Pancreas (tissue), 10 donors: ENCODE measurements at regions not wholly inside any gene's neighbourhood (a gene's known extent, or its start where the extent isn't known, plus 50 kb on each side); places are given as distances from the start of the nearest gene placed in this dataset.

Experiments
- ATAC-seq, 4 donors: fragments of 200-7000 bp; cut with Tn5 transposase; one replicate each; pipeline versions ENCODE4 v1.8.0 to v1.9.1; 2020; ENCODE audit warnings: mild to moderate bottlenecking in 4 of 4, moderate library complexity in 4 of 4
- DNase-seq, 6 donors: peaks; one replicate each; pipeline ENCODE4 v3.0.0-alpha.2; 2020
- FAIRE-seq: peaks from 2 replicates; lab custom pipeline; 2012; peaks lifted over from hg19 to GRCh38; lab: Jason Lieb, UNC
- H3K27ac ChIP-seq, 4 donors: fragments of 200-600 bp; sonication (generic); 1 replicate in 3 of 4; 2 replicates in 1 of 4; pipeline versions ENCODE4 v1.5.0 to v1.8.0; 2020
- H3K27me3 ChIP-seq, 4 donors: fragments of 200-600 bp; one replicate each; pipeline ENCODE4 v1.8.0; 2021
- H3K36me3 ChIP-seq, 3 donors: fragments of 200-600 bp; sonication (generic) in 1 of 3; one replicate each; pipeline versions ENCODE4 v1.5.0 to v1.8.0; 2020 to 2021
- H3K4me1 ChIP-seq, 3 donors: fragments of 200-600 bp; one replicate each; pipeline ENCODE4 v1.8.0; 2021
- H3K4me3 ChIP-seq, 4 donors: fragments of 200-600 bp; sonication (generic) in 2 of 4; one replicate each; pipeline versions ENCODE4 v1.5.0 to v1.8.0; 2020 to 2021
- H3K9me3 ChIP-seq, 4 donors: fragments of 200-600 bp; one replicate each; pipeline ENCODE4 v1.8.0; 2021
- WGBS, 2 donors: extraction: QIAGEN DNeasy Blood & Tissue Kit; methylation state at CpG; one replicate each; pipeline ENCODE4 v1.1.7; 2013; 5-methylcytosine and 5-hydroxymethylcytosine counted together
- intact Hi-C, 3 donors: fragments of 100-400 bp; cut with DNase I; formaldehyde crosslinking; loops; one replicate each; pipeline versions ENCODE4 v1.11.1 to v1.14.2; 2022
- TF ChIP-seq, protein P1 (sequence below), 4 donors: fragments of 200-600 bp; sonication (generic) in 3 of 4; IDR thresholded peaks; one replicate each; pipeline versions ENCODE4 v1.5.0 to v1.8.0; 2021; ENCODE audit warnings: antibody characterized with exemption in 4 of 4
- donor health status: healthy with polysubstance abuse.
- donor health status: DM: no; HTN: no; CAD: no; lungs with moderate emphysema.
- donor health status: DM: no; HTN: no; CAD: no.
- donor health status: control.
- donor health status: control.
- donor health status: Bipolar disorder and iron deficiency.
- donor health status: DM: yes; HTN: yes; CAD: no.
- donor health status: DM: no; HTN: no; CAD: no.
- donor health status: DM: no; HTN: no; CAD: no.
- donor health status: DM: yes; HTN: yes; CAD: no.

DNA sequence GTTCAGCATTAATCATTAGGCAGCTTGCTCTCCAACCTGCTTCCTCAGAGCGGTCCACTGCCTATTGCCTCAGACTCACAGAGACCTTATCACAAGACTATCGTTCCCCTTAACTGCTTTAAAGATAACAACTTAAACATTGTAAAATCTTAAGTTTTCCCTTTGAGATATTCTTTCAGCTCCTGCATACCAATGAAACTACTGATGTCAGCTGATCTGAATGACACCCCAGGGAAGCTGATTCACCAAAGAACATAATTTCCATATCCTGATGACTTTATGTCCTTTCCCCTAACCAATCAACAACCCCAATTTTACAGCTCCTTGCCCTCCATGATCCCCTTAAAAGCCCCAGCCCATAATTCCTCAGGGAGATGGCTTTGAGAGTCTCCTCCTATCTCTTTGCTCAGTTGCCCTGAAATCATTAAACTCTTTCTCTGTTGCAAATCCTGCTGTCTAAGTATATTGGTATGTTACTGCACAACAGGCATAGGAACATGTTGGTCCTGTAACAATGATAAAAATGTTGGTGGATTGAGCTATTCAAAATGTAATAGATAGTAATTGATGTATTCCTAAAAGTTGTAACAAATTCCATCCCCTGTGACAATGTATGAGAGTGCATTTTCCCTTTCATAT is 621.4 kb upstream of the RGS18 start:
- Histone ChIP-seq H3K4me3 (no peak overlapping the region), H3K27me3 (no peaks in the 10 kb centered on the region), H3K27ac (no peak overlapping the region), H3K36me3 (no peaks in the 10 kb centered on the region), H3K9me3 (no peaks in the 10 kb centered on the region), H3K4me1 (no peaks in the 10 kb centered on the region)
- FAIRE-seq: no peak
- intact Hi-C loops: no loop called here
- no peak for DNase-seq
- WGBS, 2 donors: 52% methylated on average over 2 of the region's 2 CpGs
- TF ChIP-seq, protein P1, sequence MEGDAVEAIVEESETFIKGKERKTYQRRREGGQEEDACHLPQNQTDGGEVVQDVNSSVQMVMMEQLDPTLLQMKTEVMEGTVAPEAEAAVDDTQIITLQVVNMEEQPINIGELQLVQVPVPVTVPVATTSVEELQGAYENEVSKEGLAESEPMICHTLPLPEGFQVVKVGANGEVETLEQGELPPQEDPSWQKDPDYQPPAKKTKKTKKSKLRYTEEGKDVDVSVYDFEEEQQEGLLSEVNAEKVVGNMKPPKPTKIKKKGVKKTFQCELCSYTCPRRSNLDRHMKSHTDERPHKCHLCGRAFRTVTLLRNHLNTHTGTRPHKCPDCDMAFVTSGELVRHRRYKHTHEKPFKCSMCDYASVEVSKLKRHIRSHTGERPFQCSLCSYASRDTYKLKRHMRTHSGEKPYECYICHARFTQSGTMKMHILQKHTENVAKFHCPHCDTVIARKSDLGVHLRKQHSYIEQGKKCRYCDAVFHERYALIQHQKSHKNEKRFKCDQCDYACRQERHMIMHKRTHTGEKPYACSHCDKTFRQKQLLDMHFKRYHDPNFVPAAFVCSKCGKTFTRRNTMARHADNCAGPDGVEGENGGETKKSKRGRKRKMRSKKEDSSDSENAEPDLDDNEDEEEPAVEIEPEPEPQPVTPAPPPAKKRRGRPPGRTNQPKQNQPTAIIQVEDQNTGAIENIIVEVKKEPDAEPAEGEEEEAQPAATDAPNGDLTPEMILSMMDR (IDR thresholded peaks at IDR 0.05): no peak
- no peak for ATAC-seq

DNA sequence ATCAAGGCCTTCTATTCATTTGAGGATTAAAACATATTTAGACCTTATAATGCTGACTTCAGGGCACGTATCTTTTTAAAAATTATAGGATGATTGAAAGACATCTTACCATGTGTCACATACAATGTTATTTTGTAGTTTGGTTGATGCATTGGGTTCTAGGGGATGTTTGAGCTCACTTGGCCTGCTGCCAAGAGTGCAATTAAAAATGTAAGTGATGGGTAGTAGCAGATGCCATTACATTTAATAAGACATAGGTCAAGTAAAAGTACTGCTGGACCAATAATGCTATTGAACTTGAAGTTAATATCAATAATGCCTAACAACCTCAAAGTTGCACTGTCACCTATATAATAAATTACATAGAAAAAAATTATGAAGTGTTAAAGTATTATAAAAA is 616.5 kb upstream of the RGS18 start:
- Histone ChIP-seq H3K4me3 (no peak overlapping the region), H3K4me1 (no peaks in the 10 kb centered on the region), H3K9me3 (no peaks in the 10 kb centered on the region), H3K27me3 (no peaks in the 10 kb centered on the region), H3K27ac (no peak overlapping the region), H3K36me3 (no peaks in the 10 kb centered on the region)
- TF ChIP-seq, protein P1 (IDR thresholded peaks at IDR 0.05): no peak
- WGBS, 2 donors: 86 to 93% methylated on average over 1 of the region's 1 CpG
- ATAC-seq: no peak
- no peak for DNase-seq
- no peak for FAIRE-seq
- intact Hi-C loops: no loop called here

DNA sequence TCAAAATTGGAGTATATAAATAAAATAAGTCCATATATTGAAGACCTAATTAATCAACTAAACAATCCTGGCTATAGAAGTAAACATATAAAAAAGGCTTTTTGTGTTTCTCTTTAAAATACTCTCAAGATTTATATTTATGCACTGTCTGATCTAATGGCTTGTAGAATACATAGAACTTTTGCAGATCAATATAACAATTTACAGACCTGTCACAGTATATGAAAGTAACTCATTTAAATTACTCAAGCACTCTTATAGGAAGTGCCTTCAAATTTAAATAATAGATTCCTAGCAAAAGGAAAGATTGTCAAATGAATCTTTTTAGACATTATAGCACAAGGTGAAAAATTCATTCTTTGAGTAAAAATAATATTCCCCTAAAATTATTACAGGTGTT is 615.8 kb upstream of the RGS18 start:
- Histone ChIP-seq H3K4me1 (no peaks in the 10 kb centered on the region), H3K9me3 (no peaks in the 10 kb centered on the region), H3K36me3 (no peaks in the 10 kb centered on the region), H3K27me3 (no peaks in the 10 kb centered on the region), H3K4me3 (no peak overlapping the region), H3K27ac (no peak overlapping the region)
- no peak for ATAC-seq
- TF ChIP-seq, protein P1 (IDR thresholded peaks at IDR 0.05): no peak
- FAIRE-seq: no peak
- DNase-seq: no peak
- intact Hi-C loops: no loop called here

DNA sequence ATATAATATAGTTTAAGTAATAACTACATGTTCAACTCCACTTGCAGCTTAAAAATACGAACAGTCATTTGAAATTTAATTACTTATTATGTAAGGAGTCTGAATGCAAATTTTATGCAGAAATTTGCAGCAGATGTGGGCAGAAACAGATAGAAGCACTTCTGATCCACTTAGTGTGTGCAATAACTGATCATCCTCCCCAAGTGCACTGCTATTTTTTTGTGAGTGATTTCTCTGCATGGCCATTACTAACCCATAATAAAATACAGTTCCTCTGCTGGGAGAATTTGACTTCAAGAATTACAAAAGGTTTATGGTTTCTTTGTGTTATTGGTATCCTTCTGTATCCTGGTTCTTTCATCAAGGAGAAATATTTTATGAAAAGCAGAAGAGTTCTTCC is 611.5 kb upstream of the RGS18 start:
- H3K4me1 ChIP-seq: no peaks in the 10 kb centered on the region
- DNase-seq (no peak), ATAC-seq (no peak), FAIRE-seq (no peak)
- intact Hi-C loops: no loop called here
- 75 to 83% methylated on average over 1 of the region's 1 CpG for WGBS, 2 donors
- no peak overlapping the region for H3K4me3 ChIP-seq
- no peaks in the 10 kb centered on the region for H3K36me3 ChIP-seq
- H3K27ac ChIP-seq: no peak overlapping the region
- no peaks in the 10 kb centered on the region for H3K27me3 ChIP-seq
- no peaks in the 10 kb centered on the region for H3K9me3 ChIP-seq
- TF ChIP-seq, protein P1 (IDR thresholded peaks at IDR 0.05): no peak

DNA sequence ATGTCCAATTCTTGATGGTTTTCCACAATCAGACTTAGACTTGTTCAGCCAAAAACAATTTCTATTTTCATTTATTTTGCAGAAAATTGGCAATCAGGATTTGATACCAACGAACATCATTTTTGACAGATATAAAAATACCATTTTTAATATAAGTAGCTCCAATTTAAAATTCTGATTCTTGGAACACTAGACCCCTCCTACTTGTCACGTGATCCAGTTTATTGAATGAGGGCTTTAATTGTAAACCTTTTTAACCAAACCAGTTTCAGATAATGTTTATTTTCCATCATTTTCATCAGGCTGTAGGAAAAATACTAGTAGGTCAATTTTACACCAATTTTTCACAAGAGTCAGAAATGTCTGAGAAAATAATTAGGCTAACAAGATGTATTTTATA is 607.2 kb upstream of the RGS18 start:
- intact Hi-C loops: no loop called here
- WGBS, 2 donors: 79 to 85% methylated on average over 2 of the region's 2 CpGs
- ATAC-seq: no peak

More for the DNA sequence above, 607.2 kb upstream of the RGS18 start:
- TF ChIP-seq, protein P1 (IDR thresholded peaks at IDR 0.05): no peak
- Histone ChIP-seq H3K27me3 (no peaks in the 10 kb centered on the region), H3K9me3 (no peaks in the 10 kb centered on the region), H3K36me3 (no peaks in the 10 kb centered on the region), H3K4me3 (no peak overlapping the region), H3K4me1 (no peaks in the 10 kb centered on the region), H3K27ac (no peak overlapping the region)
- FAIRE-seq: no peak
- DNase-seq: no peak
